ENCODE measurements at regions not wholly inside any gene's neighbourhood (a gene's known extent, or its start where the extent isn't known, plus 50 kb on each side); places are given as distances from the start of the nearest gene placed in this dataset.
A peak's percentile ranks its signal among the peaks of the same experiment; 100 is the strongest.
"Not testable (repeated sequence)": the region's sequence is repeated elsewhere in the genome, so short reads cannot be mapped to it uniquely, and the experiment has no call there.

GRCh38 chr4:81737865-81738559 is 266.3 kb upstream of the RASGEF1B start:
- no peak for DNase-seq
- no peak overlapping the region for H3K27ac Mint-ChIP-seq
- no peaks in the 10 kb centered on the region for H3K36me3 Mint-ChIP-seq (ENCODE audit: low read depth)
- H3K4me1 Mint-ChIP-seq (ENCODE audit: low read depth), result peaks cover 4% of the 10 kb centered on the region
- H3K27me3 Mint-ChIP-seq, result no peaks in the 10 kb centered on the region
- H3K9me3 Mint-ChIP-seq, result no peaks in the 10 kb centered on the region
- no peak overlapping the region for H3K4me3 Mint-ChIP-seq

- Mint-ChIP-seq H3K9me3 (no peaks in the 10 kb centered on the region), H3K4me3 (no peak overlapping the region), H3K27ac (no peak overlapping the region), H3K36me3 (ENCODE audit: low read depth) (no peaks in the 10 kb centered on the region), H3K27me3 (no peaks in the 10 kb centered on the region), H3K4me1 (ENCODE audit: low read depth) (peaks cover 4% of the 10 kb centered on the region)
- no peak for DNase-seq
Observed at GRCh38 chr4:81736324-81736723, 264.6 kb upstream of the RASGEF1B start.

- H3K36me3 Mint-ChIP-seq (ENCODE audit: low read depth), result no peaks in the 10 kb centered on the region
- no peak overlapping the region for H3K27ac Mint-ChIP-seq
- no peak overlapping the region for H3K4me3 Mint-ChIP-seq
- no peaks in the 10 kb centered on the region for H3K4me1 Mint-ChIP-seq (ENCODE audit: low read depth)
- peaks cover 3% of the 10 kb centered on the region for H3K27me3 Mint-ChIP-seq
- no peaks in the 10 kb centered on the region for H3K9me3 Mint-ChIP-seq
- no peak for DNase-seq
Observed at GRCh38 chr4:81732980-81733379, 261.3 kb upstream of the RASGEF1B start.

- no peak overlapping the region for H3K4me3 Mint-ChIP-seq
- peaks cover 7% of the 10 kb centered on the region for H3K27me3 Mint-ChIP-seq
- H3K4me1 Mint-ChIP-seq (ENCODE audit: low read depth), result peaks cover 20% of the 10 kb centered on the region
- DNase-seq, result peak; percentile 72
- H3K9me3 Mint-ChIP-seq, result peaks cover 3% of the 10 kb centered on the region
- H3K36me3 Mint-ChIP-seq (ENCODE audit: low read depth), result no peaks in the 10 kb centered on the region
- H3K27ac Mint-ChIP-seq, result peak overlapping the region; percentile 63
Observed at GRCh38 chr4:81724925-81725329, 253.2 kb upstream of the RASGEF1B start.

- Mint-ChIP-seq H3K4me1 (ENCODE audit: low read depth) (peaks cover 20% of the 10 kb centered on the region), H3K27ac (no peak overlapping the region), H3K36me3 (ENCODE audit: low read depth) (no peaks in the 10 kb centered on the region), H3K9me3 (peaks cover 3% of the 10 kb centered on the region), H3K4me3 (no peak overlapping the region), H3K27me3 (peaks cover 7% of the 10 kb centered on the region)
- no peak for DNase-seq
Observed at GRCh38 chr4:81723927-81724587, 252.3 kb upstream of the RASGEF1B start.

- no peaks in the 10 kb centered on the region for H3K36me3 Mint-ChIP-seq (ENCODE audit: low read depth)
- peaks cover 20% of the 10 kb centered on the region for H3K4me1 Mint-ChIP-seq (ENCODE audit: low read depth)
- H3K9me3 Mint-ChIP-seq, result peaks cover 3% of the 10 kb centered on the region
- peaks cover 5% of the 10 kb centered on the region for H3K27me3 Mint-ChIP-seq
- no peak overlapping the region for H3K27ac Mint-ChIP-seq
- no peak for DNase-seq
- H3K4me3 Mint-ChIP-seq, result no peak overlapping the region
Observed at GRCh38 chr4:81723019-81723884, 251.5 kb upstream of the RASGEF1B start.

- DNase-seq, result no peak
- Mint-ChIP-seq H3K27me3 (peaks cover under 1% of the 10 kb centered on the region), H3K9me3 (no peaks in the 10 kb centered on the region), H3K4me3 (no peak overlapping the region), H3K27ac (no peak overlapping the region), H3K36me3 (ENCODE audit: low read depth) (no peaks in the 10 kb centered on the region), H3K4me1 (ENCODE audit: low read depth) (peaks cover 20% of the 10 kb centered on the region)
Observed at GRCh38 chr4:81722290-81722851, 250.7 kb upstream of the RASGEF1B start.

GRCh38 chr4:81715757-81716156 is 244.1 kb upstream of the RASGEF1B start:
- no peaks in the 10 kb centered on the region for H3K36me3 Mint-ChIP-seq (ENCODE audit: low read depth)
- no peaks in the 10 kb centered on the region for H3K9me3 Mint-ChIP-seq
- peaks cover 20% of the 10 kb centered on the region for H3K27me3 Mint-ChIP-seq
- no peak for DNase-seq
- H3K27ac Mint-ChIP-seq, result no peak overlapping the region
- peaks cover 2% of the 10 kb centered on the region for H3K4me1 Mint-ChIP-seq (ENCODE audit: low read depth)
- H3K4me3 Mint-ChIP-seq, result no peak overlapping the region

- not testable (repeated sequence) for H3K9me3 Mint-ChIP-seq; H3K36me3 Mint-ChIP-seq (ENCODE audit: low read depth); DNase-seq; H3K27ac Mint-ChIP-seq; H3K4me3 Mint-ChIP-seq; H3K4me1 Mint-ChIP-seq (ENCODE audit: low read depth)
- H3K27me3 Mint-ChIP-seq, result peaks cover 20% of the 10 kb centered on the region
Observed at GRCh38 chr4:81715357-81715756, 243.7 kb upstream of the RASGEF1B start.

- H3K36me3 Mint-ChIP-seq (ENCODE audit: low read depth), result no peaks in the 10 kb centered on the region
- no peak for DNase-seq
- peaks cover 20% of the 10 kb centered on the region for H3K27me3 Mint-ChIP-seq
Observed at GRCh38 chr4:81714291-81714690, 242.6 kb upstream of the RASGEF1B start.

GRCh38 chr4:81712714-81713113 is 241.0 kb upstream of the RASGEF1B start:
- no peaks in the 10 kb centered on the region for H3K36me3 Mint-ChIP-seq (ENCODE audit: low read depth)
- no peak overlapping the region for H3K4me3 Mint-ChIP-seq
- DNase-seq, result no peak
- H3K4me1 Mint-ChIP-seq (ENCODE audit: low read depth), result peaks cover 8% of the 10 kb centered on the region
- peaks cover 20% of the 10 kb centered on the region for H3K27me3 Mint-ChIP-seq
- no peaks in the 10 kb centered on the region for H3K9me3 Mint-ChIP-seq
- H3K27ac Mint-ChIP-seq, result no peak overlapping the region

More at GRCh38 chr4:81714291-81714690, 242.6 kb upstream of the RASGEF1B start:
- Mint-ChIP-seq H3K4me1 (ENCODE audit: low read depth) (peaks cover 2% of the 10 kb centered on the region), H3K9me3 (no peaks in the 10 kb centered on the region), H3K4me3 (no peak overlapping the region), H3K27ac (no peak overlapping the region)

- Mint-ChIP-seq H3K4me1 (ENCODE audit: low read depth) (peaks cover 7% of the 10 kb centered on the region), H3K9me3 (no peaks in the 10 kb centered on the region), H3K36me3 (ENCODE audit: low read depth) (no peaks in the 10 kb centered on the region), H3K4me3 (no peak overlapping the region), H3K27me3 (no peaks in the 10 kb centered on the region), H3K27ac (no peak overlapping the region)
- DNase-seq, result no peak
Observed at GRCh38 chr4:81704461-81704860, 232.8 kb upstream of the RASGEF1B start.

GRCh38 chr4:81700189-81700588 is 228.5 kb upstream of the RASGEF1B start:
- H3K4me3 Mint-ChIP-seq, result no peak overlapping the region
- no peak overlapping the region for H3K27ac Mint-ChIP-seq
- H3K27me3 Mint-ChIP-seq, result no peaks in the 10 kb centered on the region
- no peaks in the 10 kb centered on the region for H3K4me1 Mint-ChIP-seq (ENCODE audit: low read depth)
- no peak for DNase-seq
- H3K9me3 Mint-ChIP-seq, result no peaks in the 10 kb centered on the region
- H3K36me3 Mint-ChIP-seq (ENCODE audit: low read depth), result no peaks in the 10 kb centered on the region

GRCh38 chr4:81698538-81699296 is 227.0 kb upstream of the RASGEF1B start:
- no peaks in the 10 kb centered on the region for H3K4me1 Mint-ChIP-seq (ENCODE audit: low read depth)
- no peak for DNase-seq
- H3K27ac Mint-ChIP-seq, result no peak overlapping the region
- no peaks in the 10 kb centered on the region for H3K9me3 Mint-ChIP-seq
- no peaks in the 10 kb centered on the region for H3K36me3 Mint-ChIP-seq (ENCODE audit: low read depth)
- H3K27me3 Mint-ChIP-seq, result no peaks in the 10 kb centered on the region
- H3K4me3 Mint-ChIP-seq, result no peak overlapping the region
